ENCODE measurements at regions not wholly inside any gene's neighbourhood (a gene's known extent, or its start where the extent isn't known, plus 50 kb on each side); places are given as distances from the start of the nearest gene placed in this dataset.

DNA sequence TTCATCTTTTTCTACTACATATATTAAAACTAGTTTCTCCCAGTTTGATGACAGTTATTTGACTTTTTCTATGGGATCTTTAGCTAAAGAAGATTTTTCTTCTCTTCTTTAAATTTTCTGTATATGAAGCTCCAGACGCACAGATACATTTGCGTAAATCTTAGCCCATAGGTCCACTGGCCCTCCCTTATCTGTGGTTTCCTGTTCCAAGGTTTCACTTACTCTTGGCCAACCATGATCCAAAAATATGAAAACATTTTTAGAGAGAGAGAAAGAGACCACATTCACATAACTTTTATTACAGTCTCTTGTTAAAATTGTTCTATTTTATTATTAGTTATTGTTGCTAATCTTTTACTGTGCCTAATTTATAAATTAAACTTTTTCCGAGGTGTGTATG is 270.2 kb upstream of the DAPK1 start:
- TF ChIP-seq POLR2AphosphoS5 (IDR thresholded peaks at IDR 0.05; ENCODE audit: insufficient read depth in 1 of 2, low read depth in 1 of 2) (no peak), CTCF (IDR thresholded peaks at IDR 0.05) (no peak), POLR2A (IDR thresholded peaks at IDR 0.05) (no peak)

Measured in vagina (tissue), 2 donors.